DOHH2 (cell line): ENCODE measurements at regions not wholly inside any gene's neighbourhood (a gene's known extent, or its start where the extent isn't known, plus 50 kb on each side); places are given as distances from the start of the nearest gene placed in this dataset.

Experiments used
- H3F3A ChIP-seq: fragments of 200-600 bp; sonication (generic), shearing (Covaris generic); 2 replicates; pipeline ENCODE4 v1.6.0; 2016; ENCODE audit warnings: antibody characterized with exemption, mild to moderate bottlenecking; ENCODE audit not compliant: control insufficient read depth, insufficient read depth
- H3K27ac ChIP-seq: fragments of 200-600 bp; sonication (generic); 2 replicates; pipeline ENCODE4 v1.5.1; 2014; ENCODE audit warnings: low read depth, mild to moderate bottlenecking, low read length, moderate library complexity
- H3K27me3 ChIP-seq: fragments of 200-600 bp; sonication (generic); 2 replicates; pipeline ENCODE4 v1.6.1; 2014; ENCODE audit warnings: mild to moderate bottlenecking, low read length, mixed read lengths; ENCODE audit not compliant: control insufficient read depth
- H3K36me3 ChIP-seq: fragments of 200-600 bp; sonication (generic); 2 replicates; pipeline ENCODE4 v1.6.1; 2014; ENCODE audit warnings: mild to moderate bottlenecking, low read length, moderate library complexity, mixed read lengths; ENCODE audit not compliant: control insufficient read depth
- H3K4me1 ChIP-seq: fragments of 200-600 bp; sonication (generic); 2 replicates; pipeline ENCODE4 v1.6.1; 2014; ENCODE audit warnings: mild to moderate bottlenecking, low read length, mixed read lengths; ENCODE audit not compliant: control insufficient read depth
- H3K4me2 ChIP-seq: fragments of 200-600 bp; sonication (generic); 2 replicates; pipeline ENCODE4 v1.6.0; 2014; ENCODE audit warnings: mild to moderate bottlenecking, low read length, moderate library complexity
- H3K4me3 ChIP-seq: fragments of 200-600 bp; sonication (generic); 2 replicates; pipeline ENCODE4 v1.5.1; 2014; ENCODE audit warnings: mild to moderate bottlenecking, low read length, mixed read lengths
- H3K79me2 ChIP-seq: fragments of 200-600 bp; sonication (generic); 2 replicates; pipeline ENCODE4 v1.6.1; 2014; ENCODE audit warnings: mild to moderate bottlenecking, low read length, mixed read lengths; ENCODE audit not compliant: control insufficient read depth
- H3K9me2 ChIP-seq: fragments of 200-600 bp; sonication (generic); replicated peaks from 2 replicates; pipeline ENCODE4 v1.6.1; 2014; ENCODE audit warnings: mild to moderate bottlenecking, low read length, mixed read lengths; ENCODE audit not compliant: control insufficient read depth
- H3K9me3 ChIP-seq: fragments of 200-600 bp; sonication (generic); 2 replicates; pipeline ENCODE4 v1.6.1; 2014; ENCODE audit warnings: antibody characterized with exemption, low read length, mixed read lengths; ENCODE audit not compliant: control insufficient read depth, insufficient read depth
- H4K20me1 ChIP-seq: fragments of 200-600 bp; sonication (generic); 2 replicates; pipeline ENCODE4 v1.6.0; 2014; ENCODE audit warnings: low read depth, mild to moderate bottlenecking, antibody characterized with exemption, low read length, moderate library complexity; ENCODE audit not compliant: control insufficient read depth, insufficient read depth
- EZH2phosphoT487 ChIP-seq: fragments of 200-600 bp; sonication (generic); IDR thresholded peaks from 2 replicates; pipeline ENCODE4 v1.6.1; 2017; ENCODE audit warnings: borderline replicate concordance, mild to moderate bottlenecking, antibody characterized with exemption, low read length, moderate library complexity, mixed read lengths
- TF ChIP-seq, protein P1 (sequence below): fragments of 200-600 bp; sonication (generic); IDR thresholded peaks from one replicate; pipeline ENCODE4 v1.5.1; 2014; ENCODE audit warnings: antibody characterized with exemption, mild to moderate bottlenecking, low read depth, low read length; ENCODE audit not compliant: poor library complexity, severe bottlenecking

DNA sequence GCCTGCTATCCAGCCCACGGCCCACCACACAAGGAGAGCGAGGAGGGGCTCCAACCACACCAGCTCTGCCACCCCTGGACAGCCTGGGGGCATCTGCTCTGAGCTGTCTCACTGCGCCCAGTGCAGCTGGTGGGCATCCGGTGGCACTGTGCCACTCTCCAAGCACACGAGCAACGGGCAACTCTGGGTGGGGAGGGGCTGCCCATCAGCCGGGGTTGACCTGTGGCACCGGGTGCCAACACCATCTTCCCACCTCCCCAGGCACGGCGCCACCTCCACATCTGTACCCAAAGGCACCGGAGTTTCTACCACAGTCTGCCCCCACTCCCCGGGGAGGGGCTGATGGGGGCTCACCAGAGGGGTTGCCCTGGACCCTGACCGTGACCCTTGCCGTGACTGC, 241.8 kb downstream of the RBFOX3 start:
- H3F3A ChIP-seq: no peaks in the 10 kb centered on the region
- TF ChIP-seq, protein P1, sequence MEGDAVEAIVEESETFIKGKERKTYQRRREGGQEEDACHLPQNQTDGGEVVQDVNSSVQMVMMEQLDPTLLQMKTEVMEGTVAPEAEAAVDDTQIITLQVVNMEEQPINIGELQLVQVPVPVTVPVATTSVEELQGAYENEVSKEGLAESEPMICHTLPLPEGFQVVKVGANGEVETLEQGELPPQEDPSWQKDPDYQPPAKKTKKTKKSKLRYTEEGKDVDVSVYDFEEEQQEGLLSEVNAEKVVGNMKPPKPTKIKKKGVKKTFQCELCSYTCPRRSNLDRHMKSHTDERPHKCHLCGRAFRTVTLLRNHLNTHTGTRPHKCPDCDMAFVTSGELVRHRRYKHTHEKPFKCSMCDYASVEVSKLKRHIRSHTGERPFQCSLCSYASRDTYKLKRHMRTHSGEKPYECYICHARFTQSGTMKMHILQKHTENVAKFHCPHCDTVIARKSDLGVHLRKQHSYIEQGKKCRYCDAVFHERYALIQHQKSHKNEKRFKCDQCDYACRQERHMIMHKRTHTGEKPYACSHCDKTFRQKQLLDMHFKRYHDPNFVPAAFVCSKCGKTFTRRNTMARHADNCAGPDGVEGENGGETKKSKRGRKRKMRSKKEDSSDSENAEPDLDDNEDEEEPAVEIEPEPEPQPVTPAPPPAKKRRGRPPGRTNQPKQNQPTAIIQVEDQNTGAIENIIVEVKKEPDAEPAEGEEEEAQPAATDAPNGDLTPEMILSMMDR: no peak
- no peak for TF ChIP-seq EZH2phosphoT487
- no peaks in the 10 kb centered on the region for H4K20me1 ChIP-seq
- H3K9me3 ChIP-seq: no peaks in the 10 kb centered on the region
- H3K27ac ChIP-seq: no peak overlapping the region
- H3K4me1 ChIP-seq: no peaks in the 10 kb centered on the region
- H3K79me2 ChIP-seq: no peaks in the 10 kb centered on the region
- H3K27me3 ChIP-seq: no peaks in the 10 kb centered on the region
- no peaks in the 10 kb centered on the region for H3K9me2 ChIP-seq
- H3K4me3 ChIP-seq: no peak overlapping the region
- H3K4me2 ChIP-seq: no peak overlapping the region
- H3K36me3 ChIP-seq: no peaks in the 10 kb centered on the region

DNA sequence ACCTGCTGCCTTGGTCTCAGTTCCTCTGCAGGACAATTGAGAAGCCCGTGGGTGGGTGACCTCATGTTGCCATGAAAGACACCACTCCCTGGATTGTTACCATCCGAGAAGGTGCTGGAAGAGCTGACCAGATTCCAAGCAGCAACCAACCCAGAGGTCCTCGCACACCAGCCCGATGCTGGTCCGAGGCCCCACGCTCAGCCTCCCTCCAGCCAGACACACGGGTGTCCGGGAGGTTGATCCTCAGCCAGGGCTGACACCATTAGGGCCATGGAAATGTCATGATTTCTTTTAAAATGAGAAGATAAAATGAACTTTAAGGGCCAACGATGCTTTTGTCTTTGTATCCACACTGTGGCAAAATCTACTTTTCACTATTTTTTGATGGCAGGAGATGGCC, 242.3 kb downstream of the RBFOX3 start:
- Histone ChIP-seq H3K4me3 (no peak overlapping the region), H3K9me2 (no peaks in the 10 kb centered on the region), H3K27me3 (no peaks in the 10 kb centered on the region), H3K79me2 (no peaks in the 10 kb centered on the region), H4K20me1 (no peaks in the 10 kb centered on the region), H3K4me2 (no peak overlapping the region), H3K4me1 (no peaks in the 10 kb centered on the region), H3K27ac (no peak overlapping the region), H3K36me3 (no peaks in the 10 kb centered on the region), H3K9me3 (no peaks in the 10 kb centered on the region), H3F3A (no peaks in the 10 kb centered on the region)
- TF ChIP-seq, protein P1: no peak
- TF ChIP-seq EZH2phosphoT487: no peak

DNA sequence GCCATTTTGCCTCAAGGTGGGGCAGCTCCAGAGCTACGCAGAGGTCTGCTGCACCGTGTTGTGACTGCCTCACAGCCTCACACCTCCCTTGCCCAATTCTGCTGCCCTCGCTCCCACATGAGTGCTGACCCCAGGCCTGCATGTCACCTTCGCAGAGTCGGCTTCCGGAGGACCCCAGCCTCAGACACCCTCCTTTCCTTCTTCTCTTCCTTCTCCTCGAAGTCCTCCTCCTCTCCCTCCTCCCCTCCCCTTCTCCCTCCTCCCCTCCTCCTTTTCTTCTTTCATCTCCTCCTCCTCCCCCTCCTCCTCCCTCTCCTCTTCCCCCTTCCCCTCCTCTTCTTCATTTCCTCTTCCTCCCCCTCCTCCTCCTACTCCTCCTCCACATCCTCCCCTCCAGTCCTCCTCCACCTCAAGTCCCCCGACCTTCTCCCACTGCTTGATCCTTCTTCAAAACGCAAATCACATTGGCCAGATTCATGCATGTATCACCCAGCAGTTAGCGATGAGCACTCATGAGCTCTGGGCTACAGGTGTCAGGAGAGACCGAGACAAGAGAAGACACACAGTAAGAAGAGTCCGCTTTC, 243.8 kb downstream of the RBFOX3 start:
- no peaks in the 10 kb centered on the region for H4K20me1 ChIP-seq
- H3K4me3 ChIP-seq: no peak overlapping the region
- no peaks in the 10 kb centered on the region for H3K9me2 ChIP-seq
- no peak overlapping the region for H3K4me2 ChIP-seq
- H3K36me3 ChIP-seq: no peaks in the 10 kb centered on the region
- no peaks in the 10 kb centered on the region for H3K9me3 ChIP-seq
- H3K27me3 ChIP-seq: no peaks in the 10 kb centered on the region
- no peak overlapping the region for H3K27ac ChIP-seq
- no peaks in the 10 kb centered on the region for H3F3A ChIP-seq
- H3K4me1 ChIP-seq: no peaks in the 10 kb centered on the region
- TF ChIP-seq, protein P1: no peak
- no peak for TF ChIP-seq EZH2phosphoT487
- H3K79me2 ChIP-seq: no peaks in the 10 kb centered on the region
